PC-3 (cell line): ENCODE measurements at regions not wholly inside any gene's neighbourhood (a gene's known extent, or its start where the extent isn't known, plus 50 kb on each side); places are given as distances from the start of the nearest gene placed in this dataset.

Source experiments
- EZH2phosphoT487 ChIP-seq: fragments of 300-600 bp; sonication (generic); IDR thresholded peaks from 2 replicates; pipeline ENCODE4 v1.6.1; 2018; ENCODE audit warnings: mild to moderate bottlenecking, antibody characterized with exemption, low read length, borderline replicate concordance
- TF ChIP-seq, protein P1 (sequence below): fragments of 300-600 bp; sonication (generic); conservative IDR thresholded peaks from 2 replicates; pipeline ENCODE4 v1.5.1; 2017; ENCODE audit warnings: antibody characterized with exemption, low read depth, mild to moderate bottlenecking, low read length

DNA sequence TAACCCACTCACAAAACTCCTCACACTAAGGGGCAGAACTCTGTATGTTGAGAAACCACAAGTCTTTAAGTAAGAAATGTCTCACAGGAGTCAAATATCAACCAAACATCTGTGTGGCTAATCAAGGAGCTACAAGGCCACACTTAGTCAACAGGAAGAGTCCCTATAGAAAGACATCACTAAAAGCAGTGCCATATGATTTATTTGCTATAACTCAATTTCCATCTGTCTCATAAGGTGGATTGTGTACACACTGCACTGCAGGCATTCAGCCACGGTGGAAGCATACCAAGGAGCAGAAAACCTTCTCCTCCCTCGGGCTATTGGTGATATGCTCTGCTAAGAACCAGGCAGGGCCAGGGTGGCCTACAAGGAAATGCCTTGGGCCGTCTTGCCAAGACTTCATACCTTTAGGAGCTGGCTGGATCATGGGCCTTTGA is 197.6 kb upstream of the CFAP20DC start:
- TF ChIP-seq, protein P1, sequence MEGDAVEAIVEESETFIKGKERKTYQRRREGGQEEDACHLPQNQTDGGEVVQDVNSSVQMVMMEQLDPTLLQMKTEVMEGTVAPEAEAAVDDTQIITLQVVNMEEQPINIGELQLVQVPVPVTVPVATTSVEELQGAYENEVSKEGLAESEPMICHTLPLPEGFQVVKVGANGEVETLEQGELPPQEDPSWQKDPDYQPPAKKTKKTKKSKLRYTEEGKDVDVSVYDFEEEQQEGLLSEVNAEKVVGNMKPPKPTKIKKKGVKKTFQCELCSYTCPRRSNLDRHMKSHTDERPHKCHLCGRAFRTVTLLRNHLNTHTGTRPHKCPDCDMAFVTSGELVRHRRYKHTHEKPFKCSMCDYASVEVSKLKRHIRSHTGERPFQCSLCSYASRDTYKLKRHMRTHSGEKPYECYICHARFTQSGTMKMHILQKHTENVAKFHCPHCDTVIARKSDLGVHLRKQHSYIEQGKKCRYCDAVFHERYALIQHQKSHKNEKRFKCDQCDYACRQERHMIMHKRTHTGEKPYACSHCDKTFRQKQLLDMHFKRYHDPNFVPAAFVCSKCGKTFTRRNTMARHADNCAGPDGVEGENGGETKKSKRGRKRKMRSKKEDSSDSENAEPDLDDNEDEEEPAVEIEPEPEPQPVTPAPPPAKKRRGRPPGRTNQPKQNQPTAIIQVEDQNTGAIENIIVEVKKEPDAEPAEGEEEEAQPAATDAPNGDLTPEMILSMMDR, result no peak
- no peak for TF ChIP-seq EZH2phosphoT487
